NCI-H1436 treated with DMSO at 0.1 percent for 48 hours (cell line): ENCODE measurements at regions not wholly inside any gene's neighbourhood (a gene's known extent, or its start where the extent isn't known, plus 50 kb on each side); places are given as distances from the start of the nearest gene placed in this dataset.

Experiments used
- DNase-seq: peaks from one replicate; lab custom pipeline; 2025; lab: John Stamatoyannopoulos, UW

DNA sequence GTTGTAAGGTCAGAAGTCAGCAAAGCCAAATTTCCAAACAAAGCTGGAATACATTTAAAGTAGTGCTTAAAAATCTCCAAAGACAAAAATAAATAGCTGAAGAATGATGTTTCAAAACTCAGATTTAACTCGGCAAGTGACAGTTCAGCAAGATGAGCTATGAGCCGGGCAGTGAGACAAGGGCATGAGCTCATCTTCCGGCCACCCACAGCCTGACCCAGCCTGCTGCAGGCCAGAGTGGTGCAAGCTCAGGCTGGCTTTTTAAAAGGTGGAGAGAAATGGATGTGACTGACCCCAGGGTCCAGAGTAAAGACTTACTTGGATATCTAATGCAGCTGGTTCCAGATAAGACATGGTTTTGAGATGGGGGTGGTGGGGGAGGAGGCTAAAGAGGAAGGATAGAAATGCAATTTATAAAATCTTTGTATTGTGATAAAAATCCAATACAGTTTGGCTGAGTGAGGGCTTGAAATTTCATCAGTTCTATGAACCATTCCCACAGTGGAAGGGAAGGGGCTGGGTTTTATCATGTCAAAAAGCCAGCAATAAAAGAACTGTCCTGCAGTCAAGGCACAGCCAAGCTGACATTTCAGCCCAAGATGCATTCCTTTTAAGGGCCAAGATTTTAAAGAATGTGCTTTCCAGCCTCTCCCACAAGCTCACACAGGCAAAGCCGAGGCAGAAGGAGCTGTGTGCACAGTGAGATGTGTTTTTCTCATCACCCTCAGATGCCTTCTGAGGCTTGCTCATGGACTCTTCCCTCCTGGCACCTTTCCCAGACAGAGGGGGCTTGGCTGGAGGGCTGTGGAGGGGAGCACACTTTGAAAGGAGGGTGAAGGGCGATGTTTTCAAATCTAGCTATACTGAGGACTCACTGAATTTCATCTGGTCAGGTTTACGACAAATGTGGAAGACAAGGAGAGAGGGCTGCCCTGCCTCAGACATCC is 97.9 kb upstream of the KLHL29 start:
- no peak for DNase-seq

DNA sequence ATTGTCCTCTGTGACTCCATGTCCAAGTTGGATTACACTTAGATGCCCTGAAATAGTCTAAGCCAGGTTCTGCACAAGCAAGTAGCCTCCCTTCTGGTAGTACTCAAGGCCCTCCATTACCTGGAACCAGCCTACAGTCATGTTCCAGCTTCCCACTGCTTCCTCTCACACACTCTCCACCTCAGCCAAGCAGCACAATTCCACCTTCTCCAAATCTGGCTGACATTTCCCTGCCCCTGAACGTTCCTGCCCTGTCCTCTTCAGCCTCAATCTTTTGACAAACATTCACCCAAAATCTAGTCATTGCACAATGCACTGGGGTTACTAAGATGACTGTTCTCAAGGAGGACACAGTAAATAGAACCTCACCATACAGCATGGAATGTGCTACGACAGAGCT is 95.3 kb upstream of the KLHL29 start:
- DNase-seq = no peak

DNA sequence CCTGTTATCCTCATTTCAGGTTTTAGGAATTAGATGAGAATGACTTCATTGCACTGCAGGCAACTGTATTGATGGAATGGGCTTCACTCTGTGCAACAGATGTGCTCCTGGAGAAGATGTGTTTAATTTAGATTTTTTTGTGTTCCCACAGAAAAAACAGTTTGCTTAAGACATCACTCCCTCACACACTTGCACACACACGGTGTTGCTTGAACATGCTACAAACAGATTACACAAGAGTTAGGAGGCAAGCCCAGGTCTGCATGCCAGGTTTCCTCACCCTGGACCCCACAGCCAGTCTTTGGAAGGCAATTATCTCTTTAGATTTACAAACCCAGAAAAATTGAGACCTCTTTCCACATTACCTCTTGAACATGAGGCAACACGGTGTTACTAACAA is 93.7 kb upstream of the KLHL29 start:
- no peak for DNase-seq

DNA sequence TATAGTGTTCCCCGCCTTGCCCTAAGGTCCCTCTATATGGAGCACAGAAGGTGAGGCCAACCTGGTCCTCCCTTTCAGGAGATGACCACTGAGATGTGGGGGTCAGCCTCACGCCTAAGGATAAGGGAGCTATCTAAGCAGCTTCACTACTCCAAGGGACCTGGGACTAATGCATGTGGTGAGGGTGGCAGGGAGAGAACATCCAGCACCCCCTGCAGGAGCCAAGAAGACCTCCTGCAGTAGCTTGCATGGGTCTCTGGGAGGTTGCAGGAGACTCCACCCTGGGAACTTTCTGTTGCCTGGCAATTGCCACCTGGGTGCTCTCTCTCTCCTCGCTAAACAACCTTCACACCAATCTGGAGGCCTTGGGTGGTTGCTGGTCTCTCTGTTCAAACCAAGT is 93.0 kb upstream of the KLHL29 start:
- DNase-seq = no peak

DNA sequence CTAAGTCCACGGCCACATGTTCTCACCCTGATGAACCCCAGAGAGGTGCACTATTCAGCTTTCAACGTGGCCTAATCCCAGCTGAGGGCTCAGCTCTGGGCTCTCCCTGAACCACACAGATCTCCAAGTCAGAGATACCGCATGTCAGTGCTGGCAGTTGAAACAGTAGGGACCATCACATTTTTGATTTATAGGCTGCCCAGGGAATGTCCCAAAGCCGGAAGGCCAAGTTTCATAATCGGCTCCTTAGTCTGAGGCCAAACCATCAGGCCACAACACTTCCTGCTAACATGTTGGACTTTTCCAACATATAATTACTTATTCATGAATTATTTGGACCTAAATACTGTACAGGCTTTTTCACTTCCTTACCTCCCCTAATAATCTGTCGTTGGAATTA is 91.9 kb upstream of the KLHL29 start:
- no peak for DNase-seq

DNA sequence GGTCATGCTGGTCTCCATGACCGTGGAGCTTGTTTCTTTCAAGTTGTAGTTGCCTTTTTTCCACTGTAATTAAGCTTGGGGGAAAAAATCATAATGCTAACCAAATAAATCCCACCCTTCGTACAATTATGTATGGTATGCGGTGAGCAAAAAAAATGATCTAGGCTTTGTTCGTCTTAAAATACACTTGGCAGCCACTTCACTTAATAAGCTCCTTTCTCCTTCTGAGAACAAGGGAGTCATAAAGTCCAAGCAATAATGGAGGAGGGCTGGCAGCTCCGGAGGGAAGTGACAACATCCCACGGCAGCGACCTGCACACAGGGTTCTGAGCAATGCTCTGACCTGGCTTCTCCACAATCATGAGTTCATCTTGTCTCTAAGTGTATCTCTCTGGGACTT is 91.2 kb upstream of the KLHL29 start:
- DNase-seq = no peak

DNA sequence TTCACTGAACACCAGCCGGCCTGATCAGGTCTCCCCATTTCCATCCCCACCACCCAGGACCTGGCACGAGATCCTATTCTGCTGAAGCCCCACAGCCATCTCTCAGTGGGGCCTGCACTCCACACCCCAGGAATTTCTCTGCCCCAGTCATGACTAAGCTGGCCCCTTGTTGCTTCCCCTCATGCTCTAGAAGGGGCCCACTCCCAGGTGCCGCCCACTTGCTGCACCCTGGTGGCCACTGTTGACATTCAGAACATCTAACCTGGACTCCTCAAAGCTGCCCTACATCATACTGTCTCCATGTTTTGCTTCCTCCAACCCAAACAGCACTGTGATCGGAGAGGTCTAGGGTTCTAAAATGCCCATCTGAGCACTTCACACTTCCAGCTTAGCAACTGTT is 90.7 kb upstream of the KLHL29 start:
- DNase-seq = no peak

DNA sequence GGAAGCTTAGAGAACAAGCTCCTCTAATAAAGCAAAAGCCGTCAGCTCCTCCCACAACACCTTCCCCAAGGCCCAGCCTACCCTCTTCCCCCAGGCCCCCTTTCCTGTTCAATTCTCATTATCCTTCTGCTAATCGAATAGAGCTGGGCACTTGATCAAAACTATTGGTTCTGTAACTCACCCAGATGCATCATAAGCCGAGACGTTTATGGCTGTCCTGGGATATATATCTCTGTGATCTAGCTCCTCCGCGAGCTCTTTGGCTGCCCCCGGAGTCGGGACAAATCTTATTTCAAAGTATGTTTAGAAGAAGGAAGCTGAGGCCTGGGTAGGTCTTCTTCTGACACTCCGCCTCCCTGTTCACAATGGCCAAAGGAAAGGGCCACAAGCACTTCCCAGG is 88.3 kb upstream of the KLHL29 start:
- no peak for DNase-seq

DNA sequence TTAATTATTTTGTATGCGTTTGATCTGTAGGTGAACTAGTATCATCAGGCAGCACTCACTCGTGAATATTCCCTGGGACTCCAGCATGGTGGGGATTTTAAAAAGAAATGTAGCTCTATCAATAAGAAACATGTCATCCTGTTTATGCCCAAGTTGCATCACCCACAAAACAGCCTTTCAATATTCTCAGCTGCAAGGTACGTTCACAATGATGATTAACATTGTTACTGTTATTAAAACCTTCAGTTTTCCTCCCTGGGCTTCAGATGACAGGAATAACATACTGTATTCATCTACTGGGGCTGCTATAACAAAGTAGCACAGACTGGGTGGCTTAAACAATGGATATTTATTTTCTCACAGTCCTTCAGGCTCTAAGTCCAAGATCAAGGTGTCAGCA is 87.9 kb upstream of the KLHL29 start:
- DNase-seq = no peak

DNA sequence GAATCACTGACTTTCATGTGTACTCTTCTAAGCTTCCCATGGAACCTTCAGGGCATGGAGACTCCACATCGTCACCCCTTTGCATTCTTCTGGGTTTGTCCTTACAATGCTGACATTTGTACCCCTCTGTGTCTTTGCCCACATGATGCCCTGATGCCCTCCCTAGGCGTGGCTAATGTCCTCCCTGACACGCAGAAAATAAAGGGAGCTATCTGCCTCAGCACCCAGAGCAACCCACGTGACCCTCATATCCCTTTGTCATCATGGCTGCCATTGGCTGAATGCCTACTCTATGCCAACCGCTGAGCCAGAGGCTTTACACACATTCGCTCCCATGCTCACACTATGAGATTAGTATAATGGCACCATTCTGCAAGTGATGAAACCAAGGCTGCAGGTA is 86.4 kb upstream of the KLHL29 start:
- DNase-seq = no peak

DNA sequence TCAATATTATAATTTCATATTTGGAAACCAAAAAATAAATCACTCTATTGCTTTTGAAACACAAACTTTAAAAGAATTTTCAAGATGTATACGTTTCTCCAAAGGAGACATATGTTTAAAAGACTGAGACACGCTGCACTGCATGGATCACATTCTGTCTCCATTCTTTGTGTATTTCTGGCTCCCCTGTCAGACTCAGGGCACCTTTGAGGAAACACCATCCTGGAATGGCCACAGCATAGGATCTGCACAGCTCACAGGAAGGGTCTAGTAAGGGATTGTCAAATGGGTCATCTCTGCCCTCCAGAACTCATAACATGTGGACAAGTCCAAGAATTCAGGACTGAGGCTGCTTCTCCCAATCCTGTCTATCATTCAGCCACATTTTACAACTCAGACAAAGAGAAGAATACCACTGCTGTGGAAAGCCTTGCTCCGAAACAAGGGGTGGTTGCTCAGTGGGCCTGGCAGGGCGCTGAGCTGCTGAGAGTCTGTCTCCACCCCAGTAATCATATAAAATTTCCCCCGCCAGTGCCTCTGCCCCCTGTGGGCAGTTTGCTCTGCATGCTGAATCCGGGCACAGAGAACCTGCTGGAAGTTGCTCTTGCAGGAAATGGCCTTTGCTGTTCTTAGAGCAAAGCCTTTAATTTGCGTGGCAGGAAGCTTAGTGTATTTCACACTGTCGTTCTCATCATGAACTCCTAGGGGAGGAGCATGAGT is 85.3 kb upstream of the KLHL29 start:
- no peak for DNase-seq

DNA sequence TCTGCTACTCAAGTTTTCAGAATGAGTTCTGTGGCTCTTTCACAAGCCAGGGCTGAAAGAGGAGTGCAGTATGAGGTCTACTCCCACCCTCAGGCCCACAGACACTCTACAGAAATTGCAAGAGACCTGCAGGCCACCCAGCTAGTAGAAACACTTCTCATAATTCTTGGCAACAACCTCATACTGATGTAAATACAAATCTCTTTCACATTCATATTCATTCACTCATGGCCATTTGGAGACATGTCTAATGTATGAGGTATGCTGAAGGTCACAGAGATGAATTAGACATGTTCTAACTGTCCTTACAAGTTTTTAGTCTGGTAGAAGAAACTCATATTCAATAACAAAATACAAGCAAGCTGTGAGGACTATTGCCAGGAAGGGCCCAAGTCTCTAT is 83.8 kb upstream of the KLHL29 start:
- no peak for DNase-seq

DNA sequence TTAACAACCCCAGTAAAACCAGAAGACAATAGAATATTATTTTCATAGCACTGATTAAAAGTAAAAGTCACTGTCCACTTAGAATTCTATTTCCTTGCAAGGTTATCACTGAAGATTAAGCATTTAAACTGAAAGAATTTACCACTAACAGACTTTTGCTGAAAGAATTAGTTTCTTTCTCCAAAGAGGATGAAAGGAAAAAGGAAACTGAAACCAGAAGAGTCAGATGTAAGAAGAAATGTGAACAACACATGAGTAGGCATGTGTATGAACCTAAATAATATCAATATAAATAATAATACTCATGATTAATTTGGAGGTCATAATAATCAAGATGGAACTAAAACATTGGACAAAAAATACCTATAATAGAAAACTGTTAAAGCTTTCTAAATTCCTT is 82.4 kb upstream of the KLHL29 start:
- no peak for DNase-seq

DNA sequence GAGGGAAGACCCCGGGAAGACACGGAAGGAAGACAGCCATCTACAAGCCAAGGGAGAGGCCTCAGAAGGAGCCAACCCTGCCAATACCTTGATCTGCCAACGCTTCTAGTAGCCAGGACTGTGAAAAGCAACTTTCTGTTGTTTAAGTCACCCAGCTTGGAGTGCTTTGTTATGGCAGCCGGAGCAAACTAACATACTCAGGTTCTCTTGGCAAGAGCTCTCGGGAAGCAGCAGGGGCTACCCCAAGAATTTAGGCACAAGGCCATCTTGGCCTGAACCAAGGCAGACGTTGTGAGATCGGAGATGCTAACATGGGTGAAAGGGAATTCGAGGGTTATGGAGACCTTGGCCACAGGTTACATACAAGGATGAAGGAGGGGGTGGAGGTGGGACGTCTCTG is 78.6 kb upstream of the KLHL29 start:
- DNase-seq = no peak

DNA sequence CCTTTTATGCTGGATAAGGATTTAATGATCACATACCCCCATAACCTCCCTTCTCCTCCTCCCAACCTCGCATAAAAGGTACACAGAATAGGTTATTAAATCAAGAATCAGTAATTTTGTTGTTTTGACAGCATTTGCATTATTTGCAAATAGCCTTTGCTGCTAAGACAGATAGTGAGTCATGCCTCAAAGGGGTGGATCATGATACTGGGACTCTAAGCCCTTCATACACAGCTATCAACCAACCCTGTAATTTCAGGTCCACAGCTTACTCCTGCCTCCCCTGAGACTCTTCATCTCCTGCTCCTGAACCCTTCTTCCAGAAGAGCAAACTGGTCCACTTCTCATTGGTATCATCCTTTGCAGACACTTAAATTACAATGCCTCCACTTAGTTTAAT is 73.8 kb upstream of the KLHL29 start:
- DNase-seq = no peak

DNA sequence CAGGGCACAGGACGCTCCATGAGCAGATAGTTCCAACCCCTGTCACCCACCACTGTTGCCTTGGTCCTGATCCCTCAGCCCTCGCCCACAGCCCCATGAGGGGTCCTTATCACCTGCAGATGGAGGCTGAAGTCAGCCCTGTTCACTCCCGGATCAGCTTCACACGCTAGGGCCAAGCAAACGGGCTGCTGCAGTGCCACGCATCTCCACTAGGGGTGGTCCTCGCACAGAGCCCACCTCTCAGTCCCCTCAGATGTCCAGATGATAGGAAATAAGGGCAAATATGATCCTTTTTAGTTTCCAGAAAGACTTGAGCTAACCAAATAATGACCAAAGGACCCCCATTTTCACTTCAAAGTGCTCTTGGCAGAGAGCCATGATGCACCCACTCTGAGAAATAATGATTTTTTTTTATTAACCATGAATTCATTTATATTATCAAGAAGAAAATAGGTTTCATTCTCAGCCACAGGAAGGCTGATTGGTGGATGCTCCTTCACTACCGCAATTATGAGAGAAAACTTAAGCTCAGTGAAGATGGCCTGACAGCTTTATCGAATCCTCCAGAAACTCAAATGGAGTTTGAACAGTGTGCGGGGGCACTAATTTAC is 71.9 kb upstream of the KLHL29 start:
- no peak for DNase-seq

DNA sequence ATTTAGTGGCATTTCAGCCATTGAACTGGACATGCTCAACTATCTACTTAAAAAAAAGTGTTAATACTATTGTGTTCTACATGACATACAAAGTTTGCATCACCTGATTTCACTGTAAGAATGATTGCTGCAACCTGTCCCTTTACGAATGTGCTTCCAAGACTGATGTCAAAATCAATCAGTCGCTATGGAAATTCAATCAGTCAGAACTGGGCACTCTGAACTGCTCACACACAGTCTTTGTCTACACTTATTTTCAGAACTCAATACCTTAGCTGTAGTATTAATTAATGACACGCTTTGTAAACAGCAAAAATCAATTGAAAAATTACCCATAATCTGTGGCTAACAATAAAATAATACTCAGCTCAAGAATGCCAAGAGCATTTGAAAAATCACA is 70.3 kb upstream of the KLHL29 start:
- no peak for DNase-seq

DNA sequence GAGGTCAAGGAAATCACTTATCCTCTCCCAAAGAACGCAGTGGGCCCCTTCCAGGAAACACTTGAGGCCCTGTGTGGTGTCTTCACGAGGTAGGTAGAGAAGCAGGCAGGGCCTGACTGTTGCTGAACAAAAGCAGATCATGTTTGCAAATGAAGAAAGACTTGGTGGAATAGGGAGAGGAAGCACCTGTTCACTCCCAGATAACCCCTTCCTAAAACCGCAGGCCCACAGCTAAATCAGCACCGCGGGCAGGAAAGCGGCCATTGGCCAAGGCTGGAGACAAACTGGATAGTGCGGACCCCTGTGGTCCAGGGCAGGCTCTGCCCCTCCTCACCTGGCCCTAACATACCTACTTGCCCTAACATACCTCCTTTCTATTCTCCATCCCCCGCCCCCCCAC is 64.9 kb upstream of the KLHL29 start:
- no peak for DNase-seq

DNA sequence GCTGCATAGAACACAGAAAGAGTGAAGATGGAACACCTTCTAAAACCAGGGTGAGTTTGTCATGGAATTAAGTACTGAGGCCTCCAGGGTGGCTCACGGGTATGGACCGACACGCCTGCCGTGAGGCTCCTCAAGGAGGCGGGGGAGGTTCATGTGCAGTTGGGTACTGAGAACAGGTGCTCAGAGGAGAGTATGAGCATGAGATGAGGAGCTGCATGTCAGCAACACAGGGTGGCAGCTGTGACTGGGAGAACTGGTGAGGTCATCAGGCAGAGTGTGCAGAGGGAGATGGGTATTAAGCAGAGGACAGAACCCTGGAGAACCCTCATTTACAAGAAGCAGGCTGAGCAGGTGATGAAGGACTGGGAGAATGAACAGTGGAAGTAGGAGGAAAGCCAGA is 63.2 kb upstream of the KLHL29 start:
- DNase-seq = no peak

DNA sequence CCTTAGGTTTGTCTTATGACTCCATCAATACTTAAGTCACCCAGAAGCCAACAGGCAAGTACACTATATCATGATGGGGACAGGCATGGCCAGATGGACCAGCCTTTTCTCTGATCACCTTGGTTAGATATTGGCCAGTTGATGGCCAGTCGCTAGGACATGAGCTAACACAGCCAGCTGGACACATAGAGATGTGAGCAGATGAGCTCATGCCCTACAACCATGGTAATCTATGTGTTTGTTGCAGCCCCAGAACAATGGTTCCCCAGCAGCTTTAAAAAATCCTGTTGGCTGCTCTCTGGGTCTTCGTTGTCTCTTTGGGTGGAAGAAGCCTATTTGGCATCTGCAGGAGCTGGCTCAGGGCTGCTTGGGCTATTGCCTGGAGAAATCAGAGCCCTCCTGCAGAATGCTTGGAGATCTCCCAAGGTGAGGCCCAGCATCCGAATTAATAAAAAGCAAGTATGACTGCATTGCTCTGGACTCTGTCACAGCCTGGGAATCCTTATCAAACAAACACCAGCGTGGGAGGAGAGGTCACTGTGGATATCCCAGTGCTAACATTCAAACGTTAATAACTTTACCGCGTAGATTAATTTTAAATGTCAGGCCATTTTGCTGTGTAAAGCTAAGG is 62.3 kb upstream of the KLHL29 start:
- no peak for DNase-seq

DNA sequence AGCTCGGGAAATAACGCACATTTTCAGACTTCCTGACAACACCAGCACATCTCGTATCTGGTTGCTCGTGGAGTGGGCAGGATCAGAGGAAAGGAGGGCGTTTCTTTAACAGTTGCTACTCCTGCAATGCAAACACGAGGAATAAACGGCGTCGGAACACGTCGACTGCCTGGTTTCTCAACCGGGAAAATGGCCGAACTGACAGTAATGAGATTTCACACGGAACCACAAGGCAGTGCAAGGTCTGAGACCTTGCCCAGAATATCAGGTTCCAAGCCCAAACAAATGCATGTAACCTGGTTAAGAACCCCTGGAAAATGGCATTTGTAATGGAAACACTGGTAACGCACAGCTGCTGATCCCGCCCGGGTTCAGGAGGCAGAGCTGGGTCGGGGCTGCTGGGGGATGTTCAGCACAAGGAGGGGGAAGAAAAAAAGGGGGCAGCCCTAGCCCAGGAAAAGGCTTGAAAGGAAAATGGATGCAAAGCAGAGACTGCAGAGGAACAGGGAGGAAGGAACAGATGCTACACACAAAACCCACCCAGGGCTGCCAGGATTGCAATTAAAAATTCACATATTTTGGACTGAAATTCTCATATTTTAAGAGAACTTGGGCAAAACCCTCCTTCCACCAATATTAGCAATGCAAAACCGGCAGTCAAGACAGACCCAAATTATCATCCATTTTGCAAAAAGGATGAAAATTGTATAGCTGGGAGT is 61.6 kb upstream of the KLHL29 start:
- no peak for DNase-seq
